GM18907 (cell line): ENCODE measurements at regions not wholly inside any gene's neighbourhood (a gene's known extent, or its start where the extent isn't known, plus 50 kb on each side); places are given as distances from the start of the nearest gene placed in this dataset.
"Not testable (repeated sequence)": the region's sequence is repeated elsewhere in the genome, so short reads cannot be mapped to it uniquely, and the experiment has no call there.

Experiments used
- ATAC-seq: cut with Tn5 transposase; IDR thresholded peaks from one replicate; pipeline ENCODE4 v1.9.1; 2021; ENCODE audit warnings: mild to moderate bottlenecking, moderate library complexity; ENCODE audit not compliant: unreplicated experiment

DNA sequence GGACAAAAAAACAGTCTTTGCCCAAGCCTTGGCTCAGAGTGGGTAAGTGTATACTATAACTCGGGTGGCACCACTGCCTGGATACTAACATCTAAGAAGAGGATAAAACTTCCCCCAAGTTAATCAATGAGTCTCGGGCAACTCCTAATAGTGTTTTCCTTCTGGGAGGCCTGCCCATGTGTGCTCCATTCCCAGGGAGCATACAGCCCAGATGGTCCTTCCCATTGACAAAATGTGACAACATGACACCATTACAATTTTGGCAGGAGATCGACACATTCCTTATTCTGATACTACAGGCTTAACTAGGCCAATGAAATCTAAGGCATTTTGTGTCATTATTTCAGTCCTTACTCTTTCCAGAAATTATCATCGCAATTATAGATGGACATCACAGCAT is 52.7 kb upstream of the CRIM1 start:
- ATAC-seq, result no peak

DNA sequence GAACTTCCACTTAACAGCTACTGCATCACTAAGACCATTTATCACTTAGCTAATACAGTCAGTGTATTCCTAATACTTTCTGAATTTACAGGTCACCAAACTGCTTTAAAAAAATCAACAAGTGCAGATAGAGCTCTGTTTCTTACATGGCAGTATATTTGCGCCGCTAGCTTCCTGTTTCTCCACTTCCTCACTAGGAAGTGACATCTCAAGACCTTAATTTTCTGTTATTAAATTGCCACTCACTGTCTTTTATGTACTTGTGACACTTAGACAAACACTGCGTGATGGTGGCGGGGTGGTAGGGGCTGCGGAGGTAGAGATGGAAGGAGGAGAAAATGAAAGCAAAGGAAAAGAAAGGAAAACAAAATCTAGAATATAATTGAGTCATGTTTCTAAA is 53.7 kb upstream of the CRIM1 start:
- no peak for ATAC-seq

DNA sequence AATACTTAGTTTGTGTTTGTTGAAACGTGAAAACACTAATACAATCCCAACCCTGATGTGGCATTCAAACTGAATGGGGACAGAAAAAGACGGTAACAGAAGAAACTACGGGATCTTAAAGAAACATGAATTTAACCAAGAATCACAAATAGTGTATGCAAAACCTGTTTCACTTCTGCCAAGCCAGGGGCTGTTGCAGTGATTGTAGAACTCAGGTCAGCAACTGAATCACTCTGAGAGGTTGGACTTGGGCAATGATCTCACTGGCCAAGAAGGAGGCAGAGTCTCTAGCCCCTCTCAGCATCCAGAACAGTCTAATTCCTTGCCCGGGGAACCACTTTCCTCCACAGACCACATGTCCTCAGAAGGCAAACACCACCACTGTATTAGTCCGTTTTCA is 54.9 kb upstream of the CRIM1 start:
- ATAC-seq, result no peak

DNA sequence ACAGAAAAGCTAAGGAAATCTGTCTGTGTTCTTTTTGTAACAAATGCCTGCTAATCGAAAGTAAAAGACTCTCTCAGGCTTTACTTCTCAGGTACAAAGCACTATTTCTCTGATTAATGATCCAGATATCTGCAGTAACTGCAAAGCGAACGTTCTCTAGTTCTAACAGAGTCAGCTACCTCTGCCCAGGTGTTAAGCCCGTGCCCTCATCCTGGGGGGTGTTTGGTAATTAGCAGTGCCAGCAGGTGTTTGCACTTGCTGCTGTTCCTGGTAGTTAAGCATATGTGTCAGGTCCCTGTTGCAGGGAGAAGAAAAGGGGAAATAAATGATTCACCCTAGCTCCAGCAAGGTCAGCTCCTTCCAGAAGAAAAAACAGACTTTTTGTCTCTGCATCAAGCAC is 58.8 kb upstream of the CRIM1 start:
- no peak for ATAC-seq

DNA sequence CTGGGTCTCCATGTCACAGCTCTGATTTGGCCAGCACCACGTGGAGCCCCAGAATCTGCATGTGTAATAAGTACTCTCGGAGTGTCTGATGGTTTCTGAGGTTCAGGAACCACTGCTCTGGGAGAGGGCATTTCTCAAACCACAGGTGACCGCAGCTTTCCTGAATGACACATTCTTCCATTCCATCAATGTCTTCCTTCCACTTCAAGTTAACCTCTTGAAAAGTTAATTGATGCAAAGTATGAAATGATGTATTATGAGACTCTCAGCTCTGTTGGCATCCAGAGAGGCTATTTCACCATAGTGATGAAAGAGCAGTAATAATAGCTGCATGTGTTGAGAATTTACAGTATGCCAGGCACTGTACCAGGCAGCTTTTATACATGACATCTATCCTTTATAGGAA is 61.3 kb upstream of the CRIM1 start:
- no peak for ATAC-seq

DNA sequence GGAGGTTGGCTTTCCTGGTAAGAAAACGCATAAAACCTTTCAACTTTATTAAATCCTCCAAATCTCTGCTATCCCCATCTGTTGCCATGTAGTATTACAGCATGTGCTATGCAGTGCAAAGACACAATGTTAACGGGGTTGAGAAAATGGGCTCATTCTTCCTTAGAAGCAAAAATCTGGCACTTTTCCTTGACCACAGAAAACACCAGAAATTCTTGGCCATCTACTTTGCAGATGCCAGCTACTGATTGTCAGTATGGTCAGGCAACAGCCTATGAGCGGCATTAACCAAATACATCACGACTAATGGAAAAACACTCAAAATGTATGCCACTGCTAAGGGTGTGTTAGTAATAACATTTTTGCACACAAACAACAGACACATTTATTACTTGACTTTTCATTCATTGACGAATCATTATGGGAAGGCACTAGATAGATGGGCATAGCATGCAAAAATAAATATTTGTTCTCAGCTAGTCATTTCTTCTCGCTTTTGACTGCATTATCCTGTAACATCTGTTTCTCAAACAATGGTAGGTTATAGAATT is 65.2 kb upstream of the CRIM1 start:
- no peak for ATAC-seq

DNA sequence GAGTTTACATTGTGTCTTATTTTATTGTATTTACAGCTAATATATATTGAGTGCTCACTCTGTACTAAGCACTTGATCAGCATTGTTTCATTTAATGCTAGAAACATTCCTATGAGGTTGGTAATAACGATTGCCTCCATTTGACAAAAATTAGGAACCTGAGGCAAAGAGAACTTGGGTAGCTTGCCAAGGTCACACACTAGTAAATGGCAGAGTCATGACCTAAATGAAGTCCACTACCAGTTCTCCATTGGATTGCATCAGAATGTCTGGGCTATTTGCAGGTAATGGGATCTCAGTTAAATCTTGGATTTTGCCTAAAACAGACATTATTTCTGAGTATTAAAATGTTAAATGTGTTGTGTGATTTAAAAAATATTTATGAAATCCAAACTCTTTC is 65.8 kb upstream of the CRIM1 start:
- ATAC-seq, result no peak

DNA sequence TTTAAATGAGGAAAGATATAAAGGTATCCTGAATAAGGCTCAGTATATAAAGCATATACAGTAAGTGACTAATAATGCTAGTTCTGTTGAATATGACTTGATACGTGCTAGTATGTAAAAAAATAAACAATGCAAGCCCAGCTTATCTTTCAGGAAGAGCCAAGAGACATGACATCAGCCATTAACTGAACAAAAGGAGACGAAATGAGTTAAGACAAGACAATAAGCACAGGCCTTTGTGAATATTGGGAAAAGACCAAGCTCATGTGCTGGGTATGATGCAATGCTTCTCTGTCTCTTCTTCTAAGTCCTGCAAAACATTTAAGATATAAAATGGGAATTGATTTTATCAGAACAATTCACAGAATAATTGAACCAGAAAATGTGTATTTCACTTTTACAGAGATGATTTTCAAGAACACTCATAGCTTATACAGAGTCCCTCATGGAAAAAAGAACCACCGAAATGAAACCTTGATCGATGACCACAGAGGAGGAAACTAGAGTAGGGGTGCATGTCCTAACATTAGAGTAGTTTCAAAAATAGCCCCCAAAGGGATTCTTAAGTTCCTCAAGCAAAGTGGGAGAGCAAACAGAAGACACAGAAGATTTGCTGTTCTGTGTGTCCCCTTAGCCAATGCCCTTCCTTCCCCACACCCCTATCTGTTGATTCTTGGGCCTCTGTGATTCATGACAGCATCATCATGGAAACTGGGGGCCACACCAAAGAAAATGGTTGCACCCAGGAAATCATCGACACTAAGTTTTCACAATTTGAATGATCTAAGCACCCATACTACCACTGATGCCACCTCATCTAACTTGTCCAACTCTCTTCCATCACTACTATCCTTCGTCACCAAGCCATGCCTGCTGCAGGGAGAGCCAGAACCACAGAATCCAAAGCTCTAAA is 68.0 kb upstream of the CRIM1 start:
- no peak for ATAC-seq

DNA sequence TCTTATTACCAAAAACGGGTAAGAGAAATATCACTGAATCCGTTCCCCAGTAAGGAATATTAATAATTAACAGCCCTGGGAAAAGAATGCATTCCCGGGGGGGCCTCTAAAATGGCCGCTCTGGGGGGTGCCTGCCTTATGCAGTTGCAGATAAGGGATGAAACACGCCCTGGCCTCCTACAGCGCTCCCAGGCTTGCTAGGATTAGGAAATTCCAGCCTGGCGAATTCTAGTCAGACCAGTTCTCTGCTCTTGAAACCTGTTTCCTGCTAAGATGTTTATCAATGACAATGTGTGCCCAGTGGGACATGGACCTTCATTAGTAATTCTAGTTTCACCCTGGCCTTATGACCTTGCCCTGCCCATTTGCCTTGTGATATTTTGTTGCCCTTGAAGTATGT is 76.1 kb upstream of the CRIM1 start:
- ATAC-seq, result not testable (repeated sequence)

DNA sequence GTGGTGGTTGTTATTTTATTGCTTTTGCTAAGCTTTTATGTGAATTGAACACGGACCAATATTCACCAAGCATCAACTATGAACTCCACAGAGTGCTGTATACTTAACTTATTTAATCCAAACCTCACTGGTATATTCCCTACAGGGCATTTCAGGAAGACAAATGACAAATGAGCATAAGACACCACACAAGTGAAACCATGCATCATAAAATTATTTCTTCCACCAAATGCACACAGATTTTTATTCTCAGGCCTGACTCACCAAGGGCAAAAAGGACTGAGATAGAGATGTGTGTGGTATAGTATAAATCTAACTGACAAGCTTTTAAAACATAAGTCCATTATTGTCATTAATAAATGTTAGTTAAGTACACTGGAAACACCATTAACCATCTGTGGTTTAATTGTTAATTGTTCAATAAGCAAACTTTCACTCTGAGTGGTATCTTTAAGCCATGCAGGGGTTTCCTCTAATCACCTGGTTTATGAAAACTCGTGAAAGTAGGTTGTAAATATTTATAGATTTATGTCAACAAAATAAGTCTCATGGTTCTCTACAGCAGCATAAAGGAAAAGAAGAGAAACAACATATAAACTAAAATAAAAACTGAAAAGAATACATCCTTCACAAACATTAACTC is 77.6 kb upstream of the CRIM1 start:
- peak; percentile 56 for ATAC-seq

DNA sequence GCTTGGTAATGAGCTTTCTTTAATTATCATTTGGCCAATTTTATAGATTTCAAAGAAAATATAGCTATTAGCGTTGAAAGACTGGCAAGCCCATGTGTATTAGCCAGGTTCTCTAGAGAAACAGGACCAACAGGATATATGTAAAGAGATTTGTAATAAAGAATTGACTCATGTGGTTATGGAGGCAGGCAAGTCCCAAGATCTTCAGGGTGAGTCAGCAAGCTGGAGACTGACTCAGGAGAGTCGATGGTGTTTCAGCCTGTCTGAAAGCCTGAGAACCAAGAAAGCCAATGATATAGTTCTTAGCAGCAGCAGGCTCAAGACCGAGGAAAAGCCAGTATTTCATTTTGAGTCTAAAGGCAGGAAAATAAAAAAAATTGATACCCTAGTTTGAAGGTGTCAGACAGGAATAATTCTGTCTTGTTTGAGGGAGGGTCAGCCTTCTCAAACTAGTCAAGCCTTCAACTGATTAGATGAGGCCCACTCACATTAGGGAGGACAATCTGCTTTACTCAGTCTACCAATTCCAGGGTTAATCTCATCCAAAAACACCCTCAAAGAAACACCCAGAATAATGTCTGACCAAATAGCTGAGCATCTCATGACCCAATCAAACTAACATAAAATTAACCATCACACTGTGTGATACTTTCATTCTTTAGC is 78.3 kb upstream of the CRIM1 start:
- peak; percentile 69 for ATAC-seq

DNA sequence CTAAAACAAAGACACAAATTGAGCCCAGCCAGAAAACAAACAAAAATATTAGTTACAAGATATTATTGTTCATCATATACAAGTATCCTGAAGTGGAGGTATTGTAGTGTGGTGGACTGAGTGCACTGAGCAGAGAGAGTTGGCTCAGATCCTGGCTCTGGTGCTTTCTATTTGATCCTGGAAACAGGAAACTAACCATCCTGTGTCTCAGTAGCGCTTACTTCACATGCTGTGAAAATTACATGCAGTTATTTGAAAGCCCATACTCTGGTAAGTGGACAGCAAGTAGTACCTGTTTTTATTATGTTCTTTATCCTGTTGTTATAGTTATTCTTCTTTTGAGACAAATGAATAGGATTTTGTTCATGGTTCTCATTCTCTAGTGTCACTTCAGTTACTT is 84.3 kb upstream of the CRIM1 start:
- no peak for ATAC-seq

DNA sequence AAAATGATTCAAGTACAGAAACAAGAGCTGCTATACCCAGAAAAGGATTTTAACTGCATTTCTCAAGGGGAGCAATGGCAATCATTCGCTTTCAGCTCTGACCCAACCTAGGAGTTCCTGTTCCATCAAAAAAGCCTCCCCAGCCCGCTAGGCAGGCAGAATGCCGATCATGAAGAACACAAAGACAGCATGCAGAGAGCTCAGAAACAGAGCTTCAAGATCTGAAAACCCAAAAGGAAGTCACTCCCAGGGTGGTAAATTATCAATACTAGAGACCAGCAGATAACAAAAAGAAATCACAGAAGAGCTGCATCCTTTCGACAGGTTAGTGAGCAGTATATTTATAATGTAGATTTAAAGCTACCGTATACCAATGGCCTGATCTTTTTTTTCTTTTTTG is 84.8 kb upstream of the CRIM1 start:
- ATAC-seq, result no peak

DNA sequence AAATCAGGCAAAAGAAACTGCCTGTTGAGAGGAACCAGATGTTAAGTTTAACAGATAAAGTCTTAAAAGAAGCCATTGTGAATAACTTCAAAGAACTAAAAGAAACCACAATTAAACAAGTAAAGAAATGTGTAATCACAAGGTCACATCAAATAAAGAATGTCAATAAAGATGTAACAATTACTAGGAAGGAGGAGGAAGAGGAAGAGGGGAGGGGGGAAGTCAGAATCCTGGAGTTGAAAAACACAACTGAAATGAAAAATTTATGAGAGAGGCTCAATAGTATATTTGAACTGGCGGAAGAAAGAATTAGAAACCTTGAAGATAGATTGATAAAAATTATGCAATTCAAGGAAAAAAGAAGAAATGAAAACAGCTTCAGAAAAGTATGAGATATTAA is 88.4 kb upstream of the CRIM1 start:
- no peak for ATAC-seq

DNA sequence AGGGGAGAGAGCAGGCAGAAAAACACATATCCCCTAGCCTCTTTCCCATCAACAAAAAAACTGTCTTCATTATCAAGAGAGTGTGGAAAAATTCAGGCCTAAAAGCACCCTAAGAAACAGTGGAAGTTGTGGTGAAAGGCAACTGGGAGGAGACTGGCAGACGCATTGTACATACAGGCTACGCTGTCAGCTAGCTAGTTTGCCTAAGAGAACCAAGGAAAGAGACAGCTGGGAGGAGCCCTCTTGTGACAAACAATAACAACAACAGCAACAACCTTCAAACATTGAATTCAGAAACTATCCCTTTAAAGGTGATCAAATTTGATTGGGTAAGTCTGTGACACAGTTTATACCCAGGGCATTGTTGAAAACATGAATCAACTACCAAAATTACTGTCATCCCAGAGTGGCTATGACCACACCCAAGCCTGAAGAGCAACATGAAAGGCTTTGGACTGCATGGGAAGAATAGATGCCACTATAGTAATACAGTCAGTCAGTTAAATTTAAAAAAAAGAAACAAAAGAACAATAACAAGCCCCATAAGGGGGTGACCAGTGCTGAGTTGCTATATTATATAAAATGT is 88.9 kb upstream of the CRIM1 start:
- ATAC-seq, result no peak

DNA sequence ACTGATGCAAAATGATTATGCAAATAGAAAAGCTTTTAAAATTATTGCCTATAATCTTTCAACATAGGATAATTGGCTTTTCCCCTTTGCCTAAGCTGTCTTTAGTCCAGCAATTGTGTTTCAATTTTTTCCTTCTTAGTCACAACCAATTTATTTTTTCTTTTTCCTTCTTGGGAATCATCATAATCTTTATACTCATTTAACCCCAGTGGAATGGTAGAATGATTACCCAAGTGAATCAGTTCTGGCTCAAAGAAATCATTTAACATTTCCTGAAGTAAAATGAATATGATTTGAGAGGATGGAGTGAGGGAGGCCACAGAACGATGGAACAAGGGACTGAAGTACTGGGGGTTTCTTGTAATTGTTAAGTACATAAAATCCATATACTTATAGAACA is 93.0 kb upstream of the CRIM1 start:
- no peak for ATAC-seq

DNA sequence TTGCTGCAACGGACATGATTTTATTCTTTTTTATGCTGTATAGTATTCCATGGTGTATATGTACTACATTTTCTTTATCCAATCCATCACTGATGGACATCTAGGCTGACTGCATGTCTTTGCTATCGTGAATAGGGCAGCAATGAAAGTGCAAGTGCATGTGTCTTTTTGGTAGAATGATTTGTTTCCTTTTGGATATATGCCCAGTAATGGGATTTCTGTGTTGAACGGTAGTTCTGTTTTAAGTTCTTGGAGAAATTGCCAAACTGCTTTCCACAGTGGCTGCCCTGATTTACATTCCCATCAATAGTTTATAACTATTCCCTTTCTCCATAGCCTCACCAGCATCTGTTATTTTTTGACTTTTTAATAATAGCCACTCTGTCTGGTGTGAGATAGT is 99.7 kb upstream of the CRIM1 start:
- no peak for ATAC-seq

DNA sequence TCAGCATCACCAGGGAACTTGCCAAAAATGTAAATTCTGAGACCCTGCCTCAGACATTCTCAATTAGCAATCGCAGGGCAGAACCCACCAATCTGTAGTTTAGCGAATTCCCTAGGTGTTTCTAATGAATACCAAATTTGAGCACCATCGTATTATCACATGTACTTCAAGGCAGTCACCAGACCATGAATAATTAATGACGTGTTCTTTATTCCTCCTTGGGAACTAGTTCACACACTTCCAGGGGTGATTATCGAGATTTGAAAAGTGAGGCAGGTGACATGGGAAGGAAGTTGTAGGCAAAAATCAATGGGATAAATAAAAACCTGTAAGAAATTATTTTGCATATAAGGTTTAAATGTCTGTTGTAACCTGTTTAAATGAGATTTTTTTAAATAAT is 102.5 kb upstream of the CRIM1 start:
- no peak for ATAC-seq

DNA sequence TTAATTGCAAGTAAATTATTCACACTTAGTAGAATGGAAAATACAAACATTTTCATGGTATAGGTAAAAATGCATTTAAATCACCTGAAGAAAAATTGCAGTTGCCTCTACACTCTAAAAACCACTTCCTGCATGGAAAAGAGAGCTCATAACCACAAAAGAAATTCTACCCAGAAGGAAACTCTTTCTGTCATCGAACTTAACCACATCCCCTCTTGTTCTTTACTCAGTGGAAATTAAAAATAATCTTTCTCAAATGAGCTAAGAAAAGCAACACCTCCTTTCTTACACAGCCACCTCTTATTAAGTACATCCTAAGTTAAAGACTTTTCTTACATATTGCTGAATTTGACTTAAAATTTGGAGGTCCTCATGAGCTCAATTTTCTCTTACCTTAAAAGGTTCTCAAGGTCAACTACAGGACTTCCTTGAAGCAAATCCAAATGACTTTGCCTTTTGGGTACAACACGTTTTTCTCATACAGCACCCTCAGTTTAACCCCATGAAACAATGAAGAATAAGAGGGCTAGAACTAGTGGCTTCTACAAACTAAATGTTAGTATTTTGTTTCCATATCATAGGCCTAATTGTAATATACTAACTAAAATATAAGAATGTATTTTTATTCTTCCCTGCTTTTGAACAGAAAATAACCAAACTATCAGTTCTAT is 109.1 kb upstream of the CRIM1 start:
- peak; percentile 86 for ATAC-seq

DNA sequence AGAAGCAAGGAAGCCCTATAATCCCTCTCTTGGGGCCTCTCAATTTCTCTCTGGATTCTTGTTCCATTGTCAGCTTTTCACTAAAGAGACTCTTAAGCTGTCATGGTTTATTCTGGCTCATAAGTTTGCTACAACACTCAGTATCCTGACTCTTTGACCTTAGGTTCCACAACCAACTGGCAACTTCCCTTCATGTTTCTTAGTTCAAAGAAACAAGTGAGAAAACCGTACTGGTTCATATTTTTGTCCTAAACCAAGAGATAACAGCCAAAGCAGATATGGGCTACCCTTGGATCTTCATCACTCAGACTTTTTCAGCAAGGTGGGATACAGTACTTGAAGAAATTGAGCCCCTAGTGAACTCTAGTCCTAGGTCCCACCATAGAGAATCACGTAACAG is 109.9 kb upstream of the CRIM1 start:
- ATAC-seq, result no peak

DNA sequence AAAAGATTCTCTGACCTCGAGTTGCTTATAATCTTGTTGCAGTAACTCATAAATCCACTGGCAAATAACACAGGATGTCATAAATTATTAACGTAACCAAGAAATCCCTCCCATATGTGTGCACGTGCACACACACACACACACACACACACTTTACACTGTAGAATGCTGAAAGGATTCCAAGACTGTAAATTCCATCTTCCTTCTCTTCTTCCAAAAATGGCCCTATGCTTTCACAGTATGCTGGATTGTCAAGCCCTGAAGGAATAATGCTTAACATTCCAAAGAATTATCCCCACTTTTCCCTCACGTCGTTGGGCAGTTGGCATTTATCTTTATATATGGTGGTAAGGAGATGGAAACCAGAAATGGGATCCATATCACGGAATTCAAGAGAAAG is 117.5 kb upstream of the CRIM1 start:
- no peak for ATAC-seq
